ENCODE measurements at regions not wholly inside any gene's neighbourhood (a gene's known extent, or its start where the extent isn't known, plus 50 kb on each side); places are given as distances from the start of the nearest gene placed in this dataset.

GRCh38 chr13:85619321-85619720 lies 179.9 kb downstream of the SLITRK6 start:
- no peak for TF ChIP-seq POLR2A (IDR thresholded peaks at IDR 0.05; ENCODE audit: low read depth, low read length)
- TF ChIP-seq, protein P1, sequence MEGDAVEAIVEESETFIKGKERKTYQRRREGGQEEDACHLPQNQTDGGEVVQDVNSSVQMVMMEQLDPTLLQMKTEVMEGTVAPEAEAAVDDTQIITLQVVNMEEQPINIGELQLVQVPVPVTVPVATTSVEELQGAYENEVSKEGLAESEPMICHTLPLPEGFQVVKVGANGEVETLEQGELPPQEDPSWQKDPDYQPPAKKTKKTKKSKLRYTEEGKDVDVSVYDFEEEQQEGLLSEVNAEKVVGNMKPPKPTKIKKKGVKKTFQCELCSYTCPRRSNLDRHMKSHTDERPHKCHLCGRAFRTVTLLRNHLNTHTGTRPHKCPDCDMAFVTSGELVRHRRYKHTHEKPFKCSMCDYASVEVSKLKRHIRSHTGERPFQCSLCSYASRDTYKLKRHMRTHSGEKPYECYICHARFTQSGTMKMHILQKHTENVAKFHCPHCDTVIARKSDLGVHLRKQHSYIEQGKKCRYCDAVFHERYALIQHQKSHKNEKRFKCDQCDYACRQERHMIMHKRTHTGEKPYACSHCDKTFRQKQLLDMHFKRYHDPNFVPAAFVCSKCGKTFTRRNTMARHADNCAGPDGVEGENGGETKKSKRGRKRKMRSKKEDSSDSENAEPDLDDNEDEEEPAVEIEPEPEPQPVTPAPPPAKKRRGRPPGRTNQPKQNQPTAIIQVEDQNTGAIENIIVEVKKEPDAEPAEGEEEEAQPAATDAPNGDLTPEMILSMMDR (conservative IDR thresholded peaks at IDR 0.05; ENCODE audit: low read depth, low read length), result no peak
- no peak for TF ChIP-seq BHLHE40 (IDR thresholded peaks at IDR 0.05; ENCODE audit: low read depth, low read length)
- TF ChIP-seq SMC3 (IDR thresholded peaks at IDR 0.05; ENCODE audit: low read depth, low read length), result no peak
- TF ChIP-seq MAFK (IDR thresholded peaks at IDR 0.05; ENCODE audit: low read depth, low read length), result no peak
- no peak for TF ChIP-seq RCOR1 (IDR thresholded peaks at IDR 0.05; ENCODE audit: insufficient replicate concordance, low read length)
- TF ChIP-seq CEBPB (IDR thresholded peaks at IDR 0.05; ENCODE audit: low read depth, low read length), result no peak
- no peak for TF ChIP-seq RAD21 (IDR thresholded peaks at IDR 0.05; ENCODE audit: low read length)
- TF ChIP-seq FOS (IDR thresholded peaks at IDR 0.05; ENCODE audit: low read depth, low read length), result no peak

All from IMR-90 (cell line).